ENCODE measurements at regions not wholly inside any gene's neighbourhood (a gene's known extent, or its start where the extent isn't known, plus 50 kb on each side); places are given as distances from the start of the nearest gene placed in this dataset.

DNA sequence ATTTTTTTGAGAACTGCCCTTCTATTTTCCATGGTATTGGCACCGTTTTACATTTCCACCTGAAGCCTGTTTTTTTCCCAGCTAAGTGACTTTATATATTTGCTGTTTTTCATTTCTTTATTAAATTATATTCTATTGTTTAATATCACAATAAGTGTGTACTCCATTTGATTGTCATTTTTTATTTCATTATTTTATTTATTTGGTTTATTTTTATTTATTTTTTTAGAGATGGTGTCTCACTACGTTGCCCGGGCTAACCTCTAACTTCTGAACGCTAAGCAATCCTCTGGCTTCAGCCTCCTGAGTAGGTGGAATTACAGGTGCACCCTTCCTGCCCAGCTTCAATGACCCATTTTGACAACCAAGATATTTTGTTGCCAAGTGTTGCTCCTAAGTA lies 202.6 kb downstream of the SIM1 start:
- Histone ChIP-seq H3K9me3 (ENCODE audit: control extremely low read depth in 1 of 3, control insufficient read depth in 2 of 3, insufficient read depth in 1 of 3, low read length in 2 of 3) (no peaks in the 10 kb centered on the region), H3K4me2 (replicated peaks; ENCODE audit: low read depth, low read length, poor library complexity, severe bottlenecking) (no peak overlapping the region), H3K9ac (ENCODE audit: low read length) (no peak overlapping the region), H4K20me1 (ENCODE audit: control insufficient read depth, insufficient read depth, low read length, poor library complexity, severe bottlenecking) (no peaks in the 10 kb centered on the region), H3K36me3 (replicated peaks in 1 of 2; ENCODE audit: control extremely low read depth in 1 of 2, control insufficient read depth in 1 of 2, extremely low read depth in 1 of 2, insufficient read depth in 2 of 2, low read length in 1 of 2) (no peaks in the 10 kb centered on the region), H3K4me3 (ENCODE audit: control extremely low read depth in 1 of 5, extremely low read depth in 1 of 5, insufficient read depth in 1 of 5, low read depth in 2 of 5, low read length in 4 of 5) (no peak overlapping the region), H3K4me1 (ENCODE audit: control insufficient read depth in 2 of 2, insufficient read depth in 2 of 2, low read length in 2 of 2) (no peaks in the 10 kb centered on the region), H3K27ac (ENCODE audit: low read length in 2 of 2) (no peak overlapping the region), H3K79me2 (ENCODE audit: control insufficient read depth, insufficient read depth, low read length) (no peaks in the 10 kb centered on the region), H3K27me3 (replicated peaks in 1 of 4; ENCODE audit: control extremely low read depth in 1 of 4, control insufficient read depth in 3 of 4, insufficient read depth in 4 of 4, low read length in 3 of 4) (no peaks in the 10 kb centered on the region), H2AFZ (ENCODE audit: insufficient read depth, low read depth, low read length, poor library complexity, severe bottlenecking) (no peak overlapping the region)
- DNase-seq (no peak), ATAC-seq (ENCODE audit: low read depth) (no peak)
- WGBS (ENCODE audit: insufficient coverage), result no CpG with 5 or more reads among the region's 4 CpGs
- intact Hi-C loops (cut with micrococcal nuclease), result no loop called here
- Mint-ChIP-seq H3K27ac (no peak overlapping the region), H3K27me3 (peaks cover 3% of the 10 kb centered on the region), H3K4me1 (peaks cover 2% of the 10 kb centered on the region), H3K9me3 (ENCODE audit: insufficient read depth) (no peaks in the 10 kb centered on the region), H3K4me3 (no peak overlapping the region)
- POLR2A ChIA-PET, result no interaction called here
- no peak for TF ChIP-seq EZH2 (IDR thresholded peaks at IDR 0.05; ENCODE audit: borderline replicate concordance, insufficient read depth, low read depth, low read length, poor library complexity, severe bottlenecking)
- TF ChIP-seq, protein P1, sequence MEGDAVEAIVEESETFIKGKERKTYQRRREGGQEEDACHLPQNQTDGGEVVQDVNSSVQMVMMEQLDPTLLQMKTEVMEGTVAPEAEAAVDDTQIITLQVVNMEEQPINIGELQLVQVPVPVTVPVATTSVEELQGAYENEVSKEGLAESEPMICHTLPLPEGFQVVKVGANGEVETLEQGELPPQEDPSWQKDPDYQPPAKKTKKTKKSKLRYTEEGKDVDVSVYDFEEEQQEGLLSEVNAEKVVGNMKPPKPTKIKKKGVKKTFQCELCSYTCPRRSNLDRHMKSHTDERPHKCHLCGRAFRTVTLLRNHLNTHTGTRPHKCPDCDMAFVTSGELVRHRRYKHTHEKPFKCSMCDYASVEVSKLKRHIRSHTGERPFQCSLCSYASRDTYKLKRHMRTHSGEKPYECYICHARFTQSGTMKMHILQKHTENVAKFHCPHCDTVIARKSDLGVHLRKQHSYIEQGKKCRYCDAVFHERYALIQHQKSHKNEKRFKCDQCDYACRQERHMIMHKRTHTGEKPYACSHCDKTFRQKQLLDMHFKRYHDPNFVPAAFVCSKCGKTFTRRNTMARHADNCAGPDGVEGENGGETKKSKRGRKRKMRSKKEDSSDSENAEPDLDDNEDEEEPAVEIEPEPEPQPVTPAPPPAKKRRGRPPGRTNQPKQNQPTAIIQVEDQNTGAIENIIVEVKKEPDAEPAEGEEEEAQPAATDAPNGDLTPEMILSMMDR (IDR thresholded peaks at IDR 0.05), result no peak
- CTCF ChIA-PET, result no interaction called here

DNA sequence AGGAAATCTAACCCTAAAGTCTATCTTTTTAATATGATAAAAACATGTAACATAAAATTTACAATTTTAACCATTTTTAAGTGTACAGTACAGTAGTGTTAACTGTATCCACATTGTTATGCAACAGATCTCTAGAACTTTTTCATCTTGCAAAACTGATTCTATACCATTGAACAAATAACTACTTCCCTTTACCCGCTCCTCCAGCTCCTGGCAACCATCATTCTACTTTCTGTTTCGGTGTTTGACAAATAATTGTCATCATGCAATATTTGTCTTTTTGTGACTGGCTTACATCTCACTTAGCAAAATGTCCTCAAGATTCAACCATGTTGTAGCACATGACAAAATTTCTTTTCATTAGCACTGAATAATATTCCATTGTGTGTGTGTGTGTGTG lies 203.2 kb downstream of the SIM1 start:
- H3K27ac Mint-ChIP-seq, result no peak overlapping the region
- H3K4me1 Mint-ChIP-seq, result peaks cover 2% of the 10 kb centered on the region
- no peak for ATAC-seq (ENCODE audit: low read depth)

More for the DNA sequence above, 203.2 kb downstream of the SIM1 start:
- no peaks in the 10 kb centered on the region for H3K27me3 ChIP-seq (replicated peaks in 1 of 4; ENCODE audit: control extremely low read depth in 1 of 4, control insufficient read depth in 3 of 4, insufficient read depth in 4 of 4, low read length in 3 of 4)
- H3K9me3 Mint-ChIP-seq (ENCODE audit: insufficient read depth), result no peaks in the 10 kb centered on the region
- WGBS (ENCODE audit: insufficient coverage), result 86% methylated on average over 2 of the region's 2 CpGs
- intact Hi-C loops (cut with micrococcal nuclease), result no loop called here
- no peak for DNase-seq
- H3K4me1 ChIP-seq (ENCODE audit: control insufficient read depth in 2 of 2, insufficient read depth in 2 of 2, low read length in 2 of 2), result no peaks in the 10 kb centered on the region
- no peaks in the 10 kb centered on the region for H4K20me1 ChIP-seq (ENCODE audit: control insufficient read depth, insufficient read depth, low read length, poor library complexity, severe bottlenecking)
- H3K9ac ChIP-seq (ENCODE audit: low read length), result no peak overlapping the region
- H3K79me2 ChIP-seq (ENCODE audit: control insufficient read depth, insufficient read depth, low read length), result no peaks in the 10 kb centered on the region
- H3K4me2 ChIP-seq (replicated peaks; ENCODE audit: low read depth, low read length, poor library complexity, severe bottlenecking), result no peak overlapping the region
- H3K4me3 ChIP-seq (ENCODE audit: control extremely low read depth in 1 of 5, extremely low read depth in 1 of 5, insufficient read depth in 1 of 5, low read depth in 2 of 5, low read length in 4 of 5), result no peak overlapping the region
- ChIA-PET POLR2A (no interaction called here), CTCF (no interaction called here)
- H2AFZ ChIP-seq (ENCODE audit: insufficient read depth, low read depth, low read length, poor library complexity, severe bottlenecking), result no peak overlapping the region
- no peaks in the 10 kb centered on the region for H3K9me3 ChIP-seq (ENCODE audit: control extremely low read depth in 1 of 3, control insufficient read depth in 2 of 3, insufficient read depth in 1 of 3, low read length in 2 of 3)
- TF ChIP-seq, protein P1 (IDR thresholded peaks at IDR 0.05), result no peak
- TF ChIP-seq EZH2 (IDR thresholded peaks at IDR 0.05; ENCODE audit: borderline replicate concordance, insufficient read depth, low read depth, low read length, poor library complexity, severe bottlenecking), result no peak
- H3K36me3 ChIP-seq (replicated peaks in 1 of 2; ENCODE audit: control extremely low read depth in 1 of 2, control insufficient read depth in 1 of 2, extremely low read depth in 1 of 2, insufficient read depth in 2 of 2, low read length in 1 of 2), result no peaks in the 10 kb centered on the region
- H3K4me3 Mint-ChIP-seq, result no peak overlapping the region
- H3K27ac ChIP-seq (ENCODE audit: low read length in 2 of 2), result no peak overlapping the region
- peaks cover 3% of the 10 kb centered on the region for H3K27me3 Mint-ChIP-seq
